H1 (cell line): ENCODE measurements at regions not wholly inside any gene's neighbourhood (a gene's known extent, or its start where the extent isn't known, plus 50 kb on each side); places are given as distances from the start of the nearest gene placed in this dataset.
A peak's percentile ranks its signal among the peaks of the same experiment; 100 is the strongest.

ENCODE experiments used
- CTCF ChIA-PET: fragments of 300-600 bp; sonication (Branson Sonifier 250); formaldehyde crosslinking; loops from one replicate; lab custom pipeline; 2021; ENCODE audit not compliant: partially characterized antibody; lab: Charles Lee
- POLR2A ChIA-PET: fragments of 300-600 bp; sonication (Branson Sonifier 250); formaldehyde crosslinking; loops from one replicate; lab custom pipeline; 2021; ENCODE audit warnings: inconsistent platforms; ENCODE audit not compliant: partially characterized antibody; lab: Charles Lee
- DNase-seq, 2 experiments: peaks; one replicate each; pipeline versions ENCODE4 v3.0.0 to v3.0.0-alpha.2; 2010 to 2022; ENCODE audit warnings: low spot score in 2 of 2, low read depth in 1 of 2, mixed read lengths in 1 of 2
- FAIRE-seq: peaks from 2 replicates; lab custom pipeline; 2011; peaks lifted over from hg19 to GRCh38; lab: Jason Lieb, UNC
- H2AFZ ChIP-seq: 2 replicates; pipeline ENCODE4 v1.8.1; 2012; ENCODE audit warnings: low read length, inconsistent platforms
- H2AK5ac ChIP-seq: 2 replicates; pipeline ENCODE4 v1.6.1; 2013; ENCODE audit warnings: low read depth, low read length
- H2BK120ac ChIP-seq: replicated peaks from 2 replicates; pipeline ENCODE3; 2013; ENCODE audit warnings: low read depth, low read length, inconsistent platforms
- H2BK12ac ChIP-seq: 2 replicates; pipeline ENCODE4 v1.6.1; 2013; ENCODE audit warnings: low read depth, low read length
- H2BK15ac ChIP-seq: 2 replicates; pipeline ENCODE4 v1.6.1; 2013; ENCODE audit warnings: low read length
- H2BK20ac ChIP-seq: 2 replicates; pipeline ENCODE4 v1.6.1; 2013; ENCODE audit warnings: low read length
- H2BK5ac ChIP-seq: 2 replicates; pipeline ENCODE4 v1.6.1; 2013; ENCODE audit warnings: low read depth, low read length
- H3K14ac ChIP-seq: 2 replicates; pipeline ENCODE4 v1.6.1; 2013; ENCODE audit warnings: inconsistent platforms; ENCODE audit not compliant: insufficient read length
- H3K18ac ChIP-seq: 2 replicates; pipeline ENCODE4 v1.6.1; 2013; ENCODE audit warnings: low read length; ENCODE audit errors: extremely low read depth
- H3K23ac ChIP-seq: 2 replicates; pipeline ENCODE4 v1.6.1; 2013; ENCODE audit warnings: inconsistent platforms; ENCODE audit not compliant: insufficient read length
- H3K23me2 ChIP-seq: 2 replicates; pipeline ENCODE4 v1.6.1; 2013; ENCODE audit warnings: low read depth, low read length
- H3K27ac ChIP-seq: 2 replicates; pipeline ENCODE4 v1.6.1; 2011; ENCODE audit warnings: low read depth, low read length, inconsistent platforms
- H3K27me3 ChIP-seq, 4 experiments: replicated peaks in 1 of 4; 1 replicate in 1 of 4; 2 replicates in 3 of 4; pipeline versions ENCODE4 v1.6.1 to v1.8.1; 2011 to 2013; ENCODE audit warnings: low read length in 3 of 4, mild to moderate bottlenecking in 3 of 4, inconsistent platforms in 2 of 4, mixed read lengths in 2 of 4, moderate library complexity in 1 of 4; ENCODE audit not compliant: control insufficient read depth in 3 of 4, insufficient read depth in 3 of 4; ENCODE audit errors: extremely low read depth in 1 of 4
- H3K36me3 ChIP-seq, 4 experiments: 2 replicates each; pipeline versions ENCODE4 v1.6.1 to v1.8.1; 2011 to 2013; ENCODE audit warnings: mild to moderate bottlenecking in 4 of 4, low read length in 3 of 4, moderate library complexity in 2 of 4, control low read depth in 1 of 4, inconsistent platforms in 1 of 4; ENCODE audit not compliant: insufficient read depth in 4 of 4, control insufficient read depth in 2 of 4
- H3K4ac ChIP-seq: replicated peaks from 2 replicates; pipeline ENCODE3; 2013; ENCODE audit warnings: low read length, low read depth, mixed read lengths, inconsistent platforms; ENCODE audit not compliant: insufficient read length
- H3K4me1 ChIP-seq, 4 experiments: replicated peaks in 1 of 4; 1 replicate in 1 of 4; 2 replicates in 3 of 4; pipeline versions ENCODE4 v1.6.1 to v1.8.1; 2011 to 2013; ENCODE audit warnings: low read length in 3 of 4, inconsistent platforms in 2 of 4, mixed read lengths in 1 of 4; ENCODE audit not compliant: insufficient read depth in 4 of 4, control insufficient read depth in 3 of 4
- H3K4me2 ChIP-seq, 2 experiments: 2 replicates each; pipeline versions ENCODE4 v1.6.1 to v1.8.1; 2011 to 2013; ENCODE audit warnings: low read depth in 2 of 2, low read length in 2 of 2, control low read depth in 1 of 2, inconsistent platforms in 1 of 2, mild to moderate bottlenecking in 1 of 2; ENCODE audit not compliant: insufficient read depth in 1 of 2
- H3K4me3 ChIP-seq, 4 experiments: fragments of 200-600, 300-600 bp in 1 of 4; sonication (generic), shearing (Covaris generic), sonication (Bioruptor Twin) in 1 of 4; 2 replicates each; pipeline versions ENCODE4 v1.5.1 to v1.8.1; 2011 to 2016; ENCODE audit warnings: low read length in 4 of 4, low read depth in 3 of 4, control low read depth in 2 of 4, inconsistent platforms in 2 of 4, mild to moderate bottlenecking in 2 of 4, mixed read lengths in 1 of 4, moderate library complexity in 1 of 4; ENCODE audit not compliant: insufficient read depth in 2 of 4; ENCODE audit errors: extremely low read depth in 1 of 4
- H3K56ac ChIP-seq: replicated peaks from 2 replicates; pipeline ENCODE3; 2013; ENCODE audit warnings: low read depth, mild to moderate bottlenecking, mixed read lengths, low read length, inconsistent platforms; ENCODE audit not compliant: insufficient read length
- H3K79me1 ChIP-seq: 2 replicates; pipeline ENCODE4 v1.6.1; 2013; ENCODE audit warnings: low read depth, low read length, control low read depth
- H3K79me2 ChIP-seq, 2 experiments: 2 replicates each; pipeline versions ENCODE4 v1.6.1 to v1.8.1; 2012 to 2013; ENCODE audit warnings: low read length in 2 of 2, mild to moderate bottlenecking in 2 of 2, inconsistent platforms in 1 of 2; ENCODE audit not compliant: insufficient read depth in 2 of 2, control insufficient read depth in 1 of 2
- H3K9ac ChIP-seq, 4 experiments: replicated peaks in 1 of 4; 1 replicate in 1 of 4; 2 replicates in 3 of 4; pipeline versions ENCODE4 v1.6.1 to v1.8.1; 2011 to 2013; ENCODE audit warnings: low read depth in 3 of 4, low read length in 3 of 4, control low read depth in 2 of 4, mild to moderate bottlenecking in 2 of 4, moderate library complexity in 2 of 4, inconsistent platforms in 1 of 4; ENCODE audit errors: extremely low read depth in 1 of 4
- H3K9me3 ChIP-seq, 2 experiments: 2 replicates each; pipeline versions ENCODE4 v1.6.1 to v1.8.1; 2012 to 2013; ENCODE audit warnings: mild to moderate bottlenecking in 2 of 2, moderate library complexity in 2 of 2, control low read depth in 1 of 2, inconsistent platforms in 1 of 2, low read depth in 1 of 2, low read length in 1 of 2, mixed read lengths in 1 of 2; ENCODE audit not compliant: insufficient read depth in 2 of 2
- H4K20me1 ChIP-seq, 2 experiments: replicated peaks in 1 of 2; 2 replicates each; pipeline versions ENCODE3 to v1.8.1; 2011 to 2013; ENCODE audit warnings: inconsistent platforms in 2 of 2, low read length in 2 of 2, mild to moderate bottlenecking in 1 of 2; ENCODE audit not compliant: insufficient read depth in 2 of 2, control insufficient read depth in 1 of 2
- H4K5ac ChIP-seq: 2 replicates; pipeline ENCODE4 v1.6.1; 2013; ENCODE audit warnings: low read length, low read depth, mixed read lengths, inconsistent platforms; ENCODE audit not compliant: insufficient read length
- H4K8ac ChIP-seq: 2 replicates; pipeline ENCODE4 v1.8.0; 2013; ENCODE audit warnings: mild to moderate bottlenecking, moderate library complexity, low read length, inconsistent platforms; ENCODE audit not compliant: insufficient read depth; ENCODE audit errors: extremely low read depth
- H4K91ac ChIP-seq: replicated peaks from 2 replicates; pipeline ENCODE3; 2013; ENCODE audit warnings: low read length, mixed read lengths, inconsistent platforms; ENCODE audit not compliant: insufficient read length
- ATF2 ChIP-seq: IDR thresholded peaks from 2 replicates; pipeline ENCODE4 v1.6.1; 2012; ENCODE audit warnings: low read length, inconsistent platforms
- CBX5 ChIP-seq: fragments of 300-800, 300-1000 bp; sonication (generic); IDR thresholded peaks from 2 replicates; pipeline ENCODE4 v1.7.1; 2016; ENCODE audit warnings: antibody characterized with exemption, low read length, low read depth
- EP300 ChIP-seq, 2 experiments: IDR thresholded peaks; 1 replicate in 1 of 2; 2 replicates in 1 of 2; pipeline ENCODE4 v1.6.1; 2011 to 2012; ENCODE audit warnings: low read depth in 2 of 2, low read length in 2 of 2, mild to moderate bottlenecking in 2 of 2, borderline replicate concordance in 1 of 2, inconsistent platforms in 1 of 2, moderate library complexity in 1 of 2
- FOSL1 ChIP-seq: IDR thresholded peaks from 2 replicates; pipeline ENCODE4 v1.6.1; 2011; ENCODE audit warnings: mild to moderate bottlenecking, low read depth, low read length, moderate library complexity; ENCODE audit not compliant: insufficient read depth
- GTF2F1 ChIP-seq: IDR thresholded peaks from 2 replicates; pipeline ENCODE4 v1.6.1; 2012; ENCODE audit warnings: low read depth, low read length, improper control_type of control experiment, borderline replicate concordance
- JUN ChIP-seq: IDR thresholded peaks from 2 replicates; pipeline ENCODE4 v1.6.1; 2011; ENCODE audit warnings: low read depth, mild to moderate bottlenecking, improper control_type of control experiment, low read length
- MAX ChIP-seq: IDR thresholded peaks from 2 replicates; pipeline ENCODE4 v1.6.1; 2012; ENCODE audit warnings: inconsistent platforms
- POLR2A ChIP-seq, 2 experiments: IDR thresholded peaks; 1 replicate in 1 of 2; 2 replicates in 1 of 2; pipeline ENCODE4 v1.6.1; 2011; ENCODE audit warnings: low read depth in 2 of 2, low read length in 2 of 2, mild to moderate bottlenecking in 2 of 2; ENCODE audit errors: control extremely low read depth in 1 of 2
- RFX5 ChIP-seq: IDR thresholded peaks from 2 replicates; pipeline ENCODE4 v1.6.1; 2011; ENCODE audit warnings: low read depth, low read length, improper control_type of control experiment, borderline replicate concordance
- SRF ChIP-seq: IDR thresholded peaks from 2 replicates; pipeline ENCODE4 v1.6.1; 2011; ENCODE audit warnings: mild to moderate bottlenecking, low read depth, low read length, moderate library complexity
- WGBS, 2 experiments: shearing (Covaris generic) in 1 of 2; methylation state at CpG; one replicate each; pipeline versions ENCODE4 v1.1.6 to v1.1.7; 2013 to 2015; ENCODE audit warnings: low lambda C conversion rate in 2 of 2, mixed read lengths in 2 of 2, inconsistent platforms in 1 of 2, low coverage in 1 of 2, missing lambda C conversion rate in 1 of 2; ENCODE audit not compliant: insufficient replicate concordance in 2 of 2, insufficient coverage in 1 of 2, insufficient read length in 1 of 2; ENCODE audit errors: extremely low coverage in 1 of 2, missing lambda C conversion rate in 1 of 2; 5-methylcytosine and 5-hydroxymethylcytosine counted together

GRCh38 chr2:201962774-201963562 lies 70.7 kb upstream of the FZD7 start:
- no peak overlapping the region for H3K4me3 ChIP-seq
- H3K23me2 ChIP-seq = no peaks in the 10 kb centered on the region
- H3K4me1 ChIP-seq = peaks cover 0 to 17% (median 12%) of the 10 kb centered on the region in 4 experiments; a peak in 6 of 7 replicates
- H2BK20ac ChIP-seq = no peak overlapping the region
- no peak overlapping the region for H3K23ac ChIP-seq
- H3K4me2 ChIP-seq = no peak overlapping the region
- H3K27ac ChIP-seq = 0 out of 2 replicates have a peak overlapping the region, but pooled peaks have one; percentile 40
- peak overlapping the region; percentile 97 for H2AK5ac ChIP-seq
- H2BK15ac ChIP-seq = peak overlapping the region; percentile 33; the same call in 1 of the 2 replicates
- no peak overlapping the region; the same call in 1 of the 2 replicates for H4K8ac ChIP-seq
- H3K18ac ChIP-seq = peak overlapping the region; percentile 56; the same call in 1 of the 2 replicates
- H3K56ac ChIP-seq = no peak overlapping the region
- no peak for DNase-seq
- no peak overlapping the region for H3K4ac ChIP-seq
- no peak overlapping the region for H3K9ac ChIP-seq
- no peaks in the 10 kb centered on the region for H3K9me3 ChIP-seq
- no peak overlapping the region for H2AFZ ChIP-seq
- no peak overlapping the region; the same call in 1 of the 2 replicates for H2BK12ac ChIP-seq
- peaks cover 0 to 5% of the 10 kb centered on the region in 2 experiments; a peak in 1 of 4 replicates for H3K79me2 ChIP-seq
- 89% methylated on average over 14 of the region's 14 CpGs; no CpG with 5 or more reads in 1 of the 2 experiments for WGBS, 2 experiments
- peaks cover 3% of the 10 kb centered on the region for H3K79me1 ChIP-seq
- CTCF ChIA-PET = interaction anchor here (3.7 kb wide), 1 partner anchor 103 kb away, joined by 15 read pairs; no protein-coding TSS in a partner anchor
- no peaks in the 10 kb centered on the region for H4K20me1 ChIP-seq
- H2BK5ac ChIP-seq = peak overlapping the region; percentile 38; the same call in 1 of the 2 replicates
- H3K14ac ChIP-seq = no peak overlapping the region
- POLR2A ChIA-PET = interaction anchor here (1.0 to 5.0 kb wide), 3 partner anchors 8 to 12 kb away, joined by 3 to 45 read pairs (median 4); no protein-coding TSS in a partner anchor
- H4K5ac ChIP-seq = no peak overlapping the region
- H3K36me3 ChIP-seq = peaks cover 0 to 22% (median 2%) of the 10 kb centered on the region in 4 experiments; a peak in 5 of 8 replicates
- H4K91ac ChIP-seq = no peak overlapping the region
- FAIRE-seq = no peak
- no peaks in the 10 kb centered on the region for H3K27me3 ChIP-seq
- H2BK120ac ChIP-seq = no peak overlapping the region
- TF ChIP-seq ATF2 (no peak), EP300 (IDR thresholded peaks at IDR 0.05; ENCODE audit: borderline replicate concordance in 1 of 2, low read depth in 2 of 2, low read length in 2 of 2) (no peak), JUN (no peak), SRF (no peak), MAX (no peak), GTF2F1 (no peak), FOSL1 (no peak), RFX5 (no peak), POLR2A (IDR thresholded peaks at IDR 0.05; ENCODE audit: control extremely low read depth in 1 of 2, low read depth in 2 of 2, low read length in 2 of 2) (no peak), CBX5 (no peak)
